Right lobe of liver (tissue), 4 donors: ENCODE measurements at regions not wholly inside any gene's neighbourhood (a gene's known extent, or its start where the extent isn't known, plus 50 kb on each side); places are given as distances from the start of the nearest gene placed in this dataset.

Experiments
- POLR2A ChIP-seq: fragments of 450-650 bp; IDR thresholded peaks from one replicate; pipeline ENCODE4 v1.6.1; 2017; ENCODE audit warnings: antibody characterized with exemption, mild to moderate bottlenecking
- TF ChIP-seq, protein P1 (sequence below), 4 donors: fragments of 200-600 bp in 3 of 4; fragments of 450-650 bp in 1 of 4; IDR thresholded peaks; one replicate each; pipeline versions ENCODE4 v1.5.1 to v1.8.0; 2016 to 2022; ENCODE audit warnings: antibody characterized with exemption in 4 of 4, mild to moderate bottlenecking in 2 of 4
- donor health status: DM: no; HTN: no; CAD: no.
- donor health status: DM: no; HTN: no; CAD: no.
- donor health status: DM: no; HTN: yes; CAD: no.

DNA sequence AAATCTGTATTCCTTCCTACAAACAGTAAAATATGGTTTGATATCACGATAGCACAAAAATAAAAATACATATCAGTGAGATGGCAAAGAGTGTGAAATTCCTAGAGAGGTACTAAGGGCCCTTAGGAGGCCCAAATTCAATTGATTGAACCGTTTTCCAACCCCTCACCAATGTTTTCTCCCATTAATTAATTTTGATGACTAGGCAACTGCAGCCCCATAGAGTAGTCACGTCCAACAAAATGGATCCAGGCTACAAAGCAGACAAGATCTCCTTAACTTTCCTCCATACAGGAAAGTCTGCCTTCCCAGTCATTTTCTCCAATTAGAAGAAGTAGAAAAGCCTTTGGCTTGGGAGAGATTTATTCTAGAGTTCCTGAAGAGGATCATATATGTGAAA, 193.9 kb downstream of the PLOD2 start:
- TF ChIP-seq, protein P1, sequence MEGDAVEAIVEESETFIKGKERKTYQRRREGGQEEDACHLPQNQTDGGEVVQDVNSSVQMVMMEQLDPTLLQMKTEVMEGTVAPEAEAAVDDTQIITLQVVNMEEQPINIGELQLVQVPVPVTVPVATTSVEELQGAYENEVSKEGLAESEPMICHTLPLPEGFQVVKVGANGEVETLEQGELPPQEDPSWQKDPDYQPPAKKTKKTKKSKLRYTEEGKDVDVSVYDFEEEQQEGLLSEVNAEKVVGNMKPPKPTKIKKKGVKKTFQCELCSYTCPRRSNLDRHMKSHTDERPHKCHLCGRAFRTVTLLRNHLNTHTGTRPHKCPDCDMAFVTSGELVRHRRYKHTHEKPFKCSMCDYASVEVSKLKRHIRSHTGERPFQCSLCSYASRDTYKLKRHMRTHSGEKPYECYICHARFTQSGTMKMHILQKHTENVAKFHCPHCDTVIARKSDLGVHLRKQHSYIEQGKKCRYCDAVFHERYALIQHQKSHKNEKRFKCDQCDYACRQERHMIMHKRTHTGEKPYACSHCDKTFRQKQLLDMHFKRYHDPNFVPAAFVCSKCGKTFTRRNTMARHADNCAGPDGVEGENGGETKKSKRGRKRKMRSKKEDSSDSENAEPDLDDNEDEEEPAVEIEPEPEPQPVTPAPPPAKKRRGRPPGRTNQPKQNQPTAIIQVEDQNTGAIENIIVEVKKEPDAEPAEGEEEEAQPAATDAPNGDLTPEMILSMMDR (IDR thresholded peaks at IDR 0.05) = no peak
- no peak for TF ChIP-seq POLR2A
